ENCODE measurements at regions not wholly inside any gene's neighbourhood (a gene's known extent, or its start where the extent isn't known, plus 50 kb on each side); places are given as distances from the start of the nearest gene placed in this dataset.
A peak's percentile ranks its signal among the peaks of the same experiment; 100 is the strongest.
"Not testable (repeated sequence)": the region's sequence is repeated elsewhere in the genome, so short reads cannot be mapped to it uniquely, and the experiment has no call there.

GRCh38 chr2:12560618-12561017, 156.1 kb upstream of the TRIB2 start:
- Histone ChIP-seq H2AFZ (no peak overlapping the region), H3K9me3 (ENCODE audit: insufficient read depth, low read depth) (no peaks in the 10 kb centered on the region), H3K27me3 (ENCODE audit: insufficient read depth, low read depth) (no peaks in the 10 kb centered on the region), H3F3A (ENCODE audit: insufficient read depth, low read depth) (peaks cover 2% of the 10 kb centered on the region; the same call in 1 of the 2 replicates), H3K4me3 (no peak overlapping the region), H3K36me3 (ENCODE audit: low read depth) (no peaks in the 10 kb centered on the region), H4K20me1 (ENCODE audit: insufficient read depth) (no peaks in the 10 kb centered on the region), H3K4me1 (replicated peaks; ENCODE audit: insufficient read depth) (peaks cover 4% of the 10 kb centered on the region), H3K27ac (no peak overlapping the region), H3K79me2 (ENCODE audit: low read depth) (no peaks in the 10 kb centered on the region), H3K9me2 (ENCODE audit: insufficient read depth) (no peaks in the 10 kb centered on the region), H3K4me2 (no peak overlapping the region)
- no peak for DNase-seq
- no peak for TF ChIP-seq EZH2 (IDR thresholded peaks at IDR 0.05; ENCODE audit: low read depth)
- TF ChIP-seq CTCF (conservative IDR thresholded peaks at IDR 0.05): no peak
- no TSS peak for BruUV-seq (replicated peaks)
- ChIA-PET CTCF (no interaction called here), POLR2A (ENCODE audit: unreplicated experiment) (no interaction called here)
- intact Hi-C loops (cut with micrococcal nuclease; ENCODE audit: unreplicated experiment): no loop called here

- TF ChIP-seq EZH2 (IDR thresholded peaks at IDR 0.05; ENCODE audit: low read depth) (no peak), CTCF (conservative IDR thresholded peaks at IDR 0.05) (no peak)
- Histone ChIP-seq H3K36me3 (ENCODE audit: low read depth) (no peaks in the 10 kb centered on the region), H3K4me2 (no peak overlapping the region), H3K9me3 (ENCODE audit: insufficient read depth, low read depth) (peaks cover 7% of the 10 kb centered on the region; the same call in 1 of the 2 replicates), H3K27me3 (ENCODE audit: insufficient read depth, low read depth) (no peaks in the 10 kb centered on the region), H3F3A (ENCODE audit: insufficient read depth, low read depth) (peaks cover 6% of the 10 kb centered on the region; the same call in 1 of the 2 replicates), H3K79me2 (ENCODE audit: low read depth) (peaks cover 25% of the 10 kb centered on the region), H3K9me2 (ENCODE audit: insufficient read depth) (no peaks in the 10 kb centered on the region), H2AFZ (no peak overlapping the region), H3K4me1 (replicated peaks; ENCODE audit: insufficient read depth) (peaks cover 28% of the 10 kb centered on the region; the same call in 1 of the 2 replicates), H4K20me1 (ENCODE audit: insufficient read depth) (no peaks in the 10 kb centered on the region), H3K27ac (no peak overlapping the region), H3K4me3 (no peak overlapping the region)
- no TSS peak for BruUV-seq (replicated peaks)
- peak in 1 of 2 experiments; percentile 57 for DNase-seq
- intact Hi-C loops (cut with micrococcal nuclease; ENCODE audit: unreplicated experiment): no loop called here
- CTCF ChIA-PET: no interaction called here
- POLR2A ChIA-PET (ENCODE audit: unreplicated experiment): interaction anchor here (0.7 kb wide), 1 partner anchor 11 kb away, joined by 3 read pairs; no protein-coding TSS in a partner anchor
Observed at GRCh38 chr2:12567411-12567810, 149.3 kb upstream of the TRIB2 start.

GRCh38 chr2:12569510-12569909, 147.2 kb upstream of the TRIB2 start:
- H3K27me3 ChIP-seq (ENCODE audit: insufficient read depth, low read depth); CTCF ChIA-PET; H3K9me3 ChIP-seq (ENCODE audit: insufficient read depth, low read depth); H3K9me2 ChIP-seq (ENCODE audit: insufficient read depth); intact Hi-C loops (cut with micrococcal nuclease; ENCODE audit: unreplicated experiment); H4K20me1 ChIP-seq (ENCODE audit: insufficient read depth); POLR2A ChIA-PET (ENCODE audit: unreplicated experiment); H3K36me3 ChIP-seq (ENCODE audit: low read depth); BruUV-seq (replicated peaks); H3F3A ChIP-seq (ENCODE audit: insufficient read depth, low read depth): not testable (repeated sequence)
- DNase-seq: peak; percentile 21 to 73
- Histone ChIP-seq H3K27ac (peak overlapping the region; percentile 97), H3K4me2 (peak overlapping the region; percentile 77), H3K4me3 (peak overlapping the region; percentile 64; the same call in 1 of the 2 replicates), H3K4me1 (replicated peaks; ENCODE audit: insufficient read depth) (peaks cover 36% of the 10 kb centered on the region; the same call in 1 of the 2 replicates), H3K79me2 (ENCODE audit: low read depth) (peaks cover 41% of the 10 kb centered on the region), H2AFZ (peak overlapping the region; percentile 60; the same call in 1 of the 2 replicates)

- DNase-seq: peak in 1 of 2 experiments; percentile 68
- BruUV-seq (replicated peaks); H3K9me2 ChIP-seq (ENCODE audit: insufficient read depth); CTCF ChIA-PET; POLR2A ChIA-PET (ENCODE audit: unreplicated experiment); H4K20me1 ChIP-seq (ENCODE audit: insufficient read depth); H3K9me3 ChIP-seq (ENCODE audit: insufficient read depth, low read depth); H3K27me3 ChIP-seq (ENCODE audit: insufficient read depth, low read depth); intact Hi-C loops (cut with micrococcal nuclease; ENCODE audit: unreplicated experiment); H3F3A ChIP-seq (ENCODE audit: insufficient read depth, low read depth); H3K36me3 ChIP-seq (ENCODE audit: low read depth): not testable (repeated sequence)
- Histone ChIP-seq H3K79me2 (ENCODE audit: low read depth) (peaks cover 41% of the 10 kb centered on the region), H2AFZ (0 out of 2 replicates have a peak overlapping the region, but pooled peaks have one; percentile 28), H3K4me3 (peak overlapping the region; percentile 64), H3K27ac (peak overlapping the region; percentile 97), H3K4me1 (replicated peaks; ENCODE audit: insufficient read depth) (peaks cover 36% of the 10 kb centered on the region; the same call in 1 of the 2 replicates), H3K4me2 (peak overlapping the region; percentile 77)
Observed at GRCh38 chr2:12569929-12570328, 146.8 kb upstream of the TRIB2 start.
